GM19035 (cell line): ENCODE measurements at regions not wholly inside any gene's neighbourhood (a gene's known extent, or its start where the extent isn't known, plus 50 kb on each side); places are given as distances from the start of the nearest gene placed in this dataset.

Experiments used
- ATAC-seq: cut with Tn5 transposase; IDR thresholded peaks from one replicate; pipeline ENCODE4 v1.9.1; 2021; ENCODE audit not compliant: unreplicated experiment

DNA sequence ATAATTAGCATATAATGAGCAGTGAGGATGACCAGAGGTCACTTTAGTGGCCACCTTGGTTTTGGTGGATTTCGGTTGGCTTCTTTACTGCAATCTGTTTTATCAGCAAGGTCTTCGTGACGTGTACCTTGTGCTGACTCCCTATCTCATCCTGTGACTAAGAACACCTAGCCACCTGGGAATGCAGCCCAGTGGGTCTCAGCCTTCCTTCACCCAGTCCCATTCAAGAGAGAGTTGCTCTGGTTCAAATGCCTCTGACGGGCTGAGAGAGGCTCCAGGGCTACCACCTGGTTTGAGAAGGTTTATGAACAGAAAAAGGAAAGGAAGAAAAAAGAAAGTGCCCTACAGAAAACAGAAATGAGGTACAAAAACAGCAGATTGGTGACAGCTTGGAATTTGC is 738.7 kb downstream of the SOCS6 start:
- ATAC-seq: no peak

DNA sequence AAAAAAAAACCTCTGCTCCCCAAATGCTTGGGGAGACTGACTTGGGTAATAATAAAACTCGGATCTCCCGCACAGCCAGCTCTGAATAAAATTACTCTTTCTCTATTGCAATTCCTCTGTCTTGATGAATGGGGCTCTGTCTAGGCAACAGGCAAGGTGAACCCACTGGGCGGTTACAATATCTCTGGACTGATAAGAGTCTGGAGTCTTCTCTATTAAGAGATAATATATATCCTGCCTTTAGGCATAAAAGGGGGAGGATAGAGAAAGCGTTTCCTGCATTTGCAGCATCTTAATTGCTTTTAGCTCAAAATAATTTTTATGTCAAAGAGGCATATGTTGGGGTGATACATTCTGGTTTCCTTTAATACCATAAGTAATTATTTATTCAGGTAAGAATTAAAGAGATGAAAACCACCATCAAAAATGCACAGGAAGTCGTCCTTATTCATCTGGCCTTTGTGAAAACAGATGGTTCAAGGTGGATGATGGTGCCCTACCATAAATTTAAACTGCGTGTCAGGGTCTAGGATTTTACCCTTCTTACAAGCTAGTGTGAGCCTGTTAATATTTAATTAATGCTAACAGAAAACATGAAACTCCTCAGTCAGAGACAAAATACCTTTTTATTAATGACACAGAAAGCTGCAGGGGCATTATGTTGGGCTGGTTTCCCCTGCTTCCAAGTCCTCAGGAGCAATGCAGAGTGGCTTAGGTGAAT is 736.8 kb downstream of the SOCS6 start:
- ATAC-seq: no peak

DNA sequence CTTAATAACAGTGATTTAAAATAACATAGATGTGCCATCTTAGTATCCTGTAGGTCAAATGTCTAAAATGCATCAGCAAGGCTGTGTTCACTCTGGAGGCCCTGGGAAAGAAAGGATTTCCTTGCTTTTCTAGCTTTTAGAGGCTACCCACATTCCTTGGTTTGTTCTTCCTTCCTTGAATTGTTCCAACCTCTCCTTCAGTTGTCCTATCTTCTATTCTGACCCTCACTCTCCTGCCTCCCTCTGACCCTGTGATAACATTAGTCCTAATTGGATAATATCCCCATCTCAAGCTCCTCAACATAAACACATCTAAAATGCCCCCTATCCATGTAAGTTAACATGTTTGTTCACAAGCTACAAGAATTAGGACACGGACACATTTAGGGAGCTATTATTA is 733.5 kb downstream of the SOCS6 start:
- no peak for ATAC-seq

DNA sequence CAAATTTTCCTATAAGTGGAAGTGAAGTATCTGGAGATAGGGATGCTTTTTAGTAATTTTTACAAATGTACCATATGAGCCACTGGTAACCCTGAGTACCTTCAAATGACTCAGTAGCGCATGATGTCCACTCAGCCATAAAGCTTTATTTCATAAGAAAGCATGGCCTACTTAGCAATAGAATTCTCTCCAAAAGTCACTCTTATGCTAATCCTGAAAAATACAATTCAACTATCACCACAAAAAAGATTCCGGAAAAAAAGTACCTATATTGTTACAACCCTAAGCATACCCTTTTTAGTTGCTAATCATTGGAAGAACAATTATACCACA is 732.2 kb downstream of the SOCS6 start:
- no peak for ATAC-seq

DNA sequence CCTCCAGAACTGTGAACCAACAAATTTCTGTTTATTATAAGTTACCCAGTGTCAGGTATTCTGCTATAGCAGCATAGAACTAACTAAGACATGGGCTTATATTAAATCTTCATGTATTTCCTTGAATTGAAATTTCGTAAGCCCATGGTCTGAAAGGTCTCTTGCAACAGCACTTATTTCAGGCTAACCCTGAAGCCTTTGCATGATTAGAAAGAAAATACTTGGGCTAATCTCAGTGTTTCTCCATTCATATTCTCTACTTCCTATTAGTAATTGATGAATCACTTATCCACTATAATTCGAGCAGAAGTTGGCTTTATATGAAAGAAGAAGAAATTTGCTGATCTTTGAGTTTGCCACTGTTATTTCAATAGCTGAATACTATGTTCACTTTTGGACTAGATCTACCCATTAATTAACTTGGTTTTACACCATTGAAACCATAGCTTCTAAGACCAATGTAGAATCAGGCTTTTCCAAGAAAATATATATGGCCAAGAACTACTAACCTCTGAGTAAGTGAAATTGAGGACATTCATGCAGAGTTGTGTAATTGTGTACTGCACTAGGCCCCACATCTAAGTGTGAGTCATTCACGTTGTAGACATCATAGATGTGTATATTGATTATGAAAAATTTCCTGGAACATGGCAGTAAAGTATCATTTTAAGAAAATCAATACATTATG is 731.6 kb downstream of the SOCS6 start:
- ATAC-seq: no peak

DNA sequence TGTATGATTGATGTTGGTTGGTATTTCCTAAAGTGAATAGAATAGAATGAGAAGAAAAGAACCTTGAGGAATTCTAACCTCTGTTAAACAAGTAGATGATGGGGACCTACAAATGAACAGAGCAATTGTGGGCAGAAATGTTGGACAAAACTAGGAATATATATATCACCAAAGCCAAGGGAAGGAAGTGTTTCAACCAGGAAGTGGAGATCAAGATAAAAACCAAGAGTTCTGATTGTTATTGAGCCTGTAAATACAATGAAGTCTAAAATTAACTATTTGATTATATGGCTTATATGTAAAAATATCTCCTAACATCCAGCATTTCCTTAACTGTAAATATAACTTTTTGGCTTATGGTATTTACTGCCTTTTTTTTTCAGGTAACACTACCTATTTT is 730.0 kb downstream of the SOCS6 start:
- ATAC-seq: no peak

DNA sequence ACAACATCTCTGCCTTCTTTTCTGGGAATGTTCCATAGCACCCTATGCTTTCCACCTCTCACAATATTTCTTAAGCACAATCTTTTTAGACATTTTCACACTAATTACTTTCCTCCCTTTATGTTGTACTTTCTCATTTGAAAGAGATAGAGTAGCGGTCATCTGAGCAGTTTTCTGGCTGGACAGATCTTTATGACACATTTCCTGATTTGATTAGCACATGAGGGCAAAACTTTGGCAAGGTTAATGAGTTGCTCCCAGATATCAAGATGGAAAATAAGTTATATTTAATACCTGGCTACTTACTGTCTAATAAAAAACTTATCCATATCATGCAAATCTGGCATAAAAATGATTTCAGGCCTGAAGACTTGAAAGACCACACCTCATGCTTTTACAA is 723.9 kb downstream of the SOCS6 start:
- no peak for ATAC-seq

DNA sequence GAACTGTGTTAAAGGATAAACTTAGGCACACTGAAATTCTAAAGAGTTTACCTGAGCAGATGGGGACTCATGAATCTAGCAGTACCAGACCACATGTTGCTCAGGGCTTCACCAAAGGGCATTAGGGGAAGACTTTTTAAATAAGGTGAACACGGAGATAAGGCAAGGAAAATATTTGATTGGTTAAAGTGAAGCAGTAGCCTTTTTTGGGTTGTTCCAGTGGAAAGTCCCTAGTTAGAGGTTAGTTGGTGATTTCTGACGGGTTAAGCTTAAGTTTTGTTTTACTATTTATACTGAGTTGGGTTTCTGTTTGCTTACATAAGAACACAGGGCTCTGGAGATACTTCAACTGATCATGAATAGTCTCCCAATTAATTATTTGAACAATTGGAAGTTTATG is 722.5 kb downstream of the SOCS6 start:
- no peak for ATAC-seq

DNA sequence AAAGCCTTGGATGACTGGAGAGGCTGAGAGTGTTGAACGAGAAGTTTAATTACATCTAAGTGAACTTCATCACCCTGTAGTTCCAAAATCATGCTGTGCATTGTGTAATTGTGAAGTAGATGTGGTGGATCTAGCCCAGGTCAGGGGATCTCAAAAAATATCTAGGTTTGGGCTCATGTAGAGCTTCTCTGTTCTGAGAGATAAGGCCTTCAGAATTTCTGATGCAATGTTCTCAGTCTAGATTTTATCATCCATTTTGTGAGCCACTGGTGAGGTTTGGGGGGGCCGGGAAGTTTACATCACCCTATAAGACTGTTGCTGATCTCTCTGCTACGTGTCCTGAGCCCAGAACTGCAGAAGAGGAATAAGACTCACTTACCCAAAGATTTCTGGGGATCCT is 719.4 kb downstream of the SOCS6 start:
- no peak for ATAC-seq

DNA sequence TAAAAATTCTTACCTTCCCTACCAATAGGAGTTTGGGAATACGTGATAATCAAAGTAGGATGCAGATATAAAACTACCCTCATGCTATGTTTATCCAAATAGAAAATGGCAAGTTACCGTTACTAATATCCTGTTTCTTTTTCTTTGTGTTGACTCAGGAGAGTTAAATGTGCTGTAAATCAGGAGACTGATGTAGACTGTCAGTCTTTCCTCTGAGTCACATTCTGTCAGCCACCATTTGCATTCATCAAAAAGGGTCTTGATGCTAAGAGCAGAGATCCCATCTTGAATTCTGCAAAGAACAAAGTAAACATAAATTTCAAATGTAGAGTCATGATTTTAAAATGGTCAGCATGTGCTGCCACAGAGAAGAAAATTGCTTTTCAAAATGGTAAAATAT is 712.8 kb downstream of the SOCS6 start:
- ATAC-seq: no peak

DNA sequence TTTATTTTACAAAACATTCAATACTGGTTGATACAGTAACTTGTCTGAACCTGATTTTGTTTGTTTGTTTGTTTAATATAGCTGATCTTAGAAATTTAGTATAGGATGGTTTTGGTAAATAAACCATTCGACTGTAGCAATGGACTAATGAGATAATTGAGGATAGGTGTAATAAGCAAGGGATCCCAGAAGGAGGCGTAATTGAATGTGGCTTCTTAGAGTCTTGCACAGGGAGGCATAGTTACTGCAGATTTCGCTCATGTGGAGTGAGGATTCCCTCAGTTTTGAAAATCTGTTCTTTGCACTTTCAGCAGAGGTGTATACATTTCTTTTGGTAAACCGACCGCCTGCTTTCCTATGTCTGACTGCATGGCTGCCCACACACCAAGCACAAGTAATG is 709.6 kb downstream of the SOCS6 start:
- ATAC-seq: no peak

DNA sequence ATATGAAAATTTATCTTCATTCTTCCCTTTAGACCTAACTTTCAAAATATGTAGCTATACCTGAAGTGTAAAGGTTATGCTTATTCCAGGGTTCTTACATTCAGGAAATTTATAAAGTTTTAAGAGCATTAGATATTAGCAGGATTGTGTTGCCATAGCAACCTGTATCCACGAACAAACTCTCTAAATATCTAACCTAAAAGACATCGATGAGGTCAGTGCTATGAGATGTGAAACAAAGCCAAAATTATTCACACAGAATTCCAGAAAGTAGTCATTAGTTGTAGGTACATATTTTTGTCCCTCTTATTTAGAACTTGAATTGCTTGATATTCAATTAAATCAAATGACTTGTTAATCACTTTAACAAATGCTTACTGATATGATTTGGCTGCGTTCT is 705.3 kb downstream of the SOCS6 start:
- ATAC-seq: no peak

DNA sequence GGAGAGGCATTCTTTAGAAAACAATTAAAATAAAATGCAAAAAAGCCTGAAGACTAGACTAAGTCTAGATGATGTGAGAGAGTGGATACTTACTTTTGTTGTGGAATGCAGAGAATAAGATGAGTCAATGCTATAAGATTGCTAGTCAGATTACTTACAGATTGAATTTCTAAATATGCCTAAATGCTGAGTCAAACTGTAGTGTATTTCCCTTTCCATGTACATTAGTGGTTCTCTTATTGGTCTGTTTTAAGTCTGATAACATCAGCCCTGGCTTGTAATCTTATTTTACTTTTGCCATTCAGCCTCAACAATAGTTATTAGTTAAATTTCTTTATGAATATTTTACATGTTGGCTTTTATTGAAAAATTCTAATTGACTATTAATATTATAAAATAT is 702.7 kb downstream of the SOCS6 start:
- ATAC-seq: no peak

DNA sequence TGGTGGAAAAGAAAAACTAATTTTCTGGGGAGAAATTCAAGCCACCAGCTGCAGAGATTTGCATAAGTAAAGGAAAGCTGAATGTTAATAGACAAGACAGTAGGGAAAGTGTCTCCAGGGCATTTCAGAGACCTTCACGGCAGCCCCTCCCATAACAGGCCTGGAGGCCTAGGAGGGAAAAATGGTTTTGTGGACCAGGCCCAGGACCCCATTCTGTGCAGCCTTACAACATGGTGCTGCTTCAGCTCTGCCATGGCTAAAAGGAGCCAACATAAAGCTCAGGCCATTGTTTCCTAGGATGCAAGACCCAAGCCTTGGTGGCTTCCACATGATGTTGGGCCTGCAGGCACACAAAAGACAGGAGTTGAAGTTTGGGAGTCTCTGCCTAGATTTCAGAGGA is 697.1 kb downstream of the SOCS6 start:
- no peak for ATAC-seq

DNA sequence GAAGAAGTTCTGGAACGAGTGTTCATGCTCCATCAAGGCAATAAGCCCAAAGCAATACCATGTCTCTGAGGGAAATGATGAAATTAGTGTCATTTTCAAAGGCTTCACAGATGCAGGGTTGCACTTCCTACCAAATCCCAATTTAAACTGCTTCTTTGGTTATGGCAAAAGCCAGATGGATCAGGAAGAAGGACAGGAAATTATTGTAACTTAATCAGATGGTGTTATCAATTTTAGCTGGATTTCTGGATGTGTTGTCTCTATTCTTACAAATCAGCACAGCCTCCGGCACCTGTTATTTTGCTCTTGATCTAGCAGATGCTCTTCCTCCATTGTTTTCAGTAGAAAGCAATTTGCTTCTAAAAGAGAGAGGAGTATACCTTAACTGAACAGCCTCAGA is 693.4 kb downstream of the SOCS6 start:
- ATAC-seq: no peak

DNA sequence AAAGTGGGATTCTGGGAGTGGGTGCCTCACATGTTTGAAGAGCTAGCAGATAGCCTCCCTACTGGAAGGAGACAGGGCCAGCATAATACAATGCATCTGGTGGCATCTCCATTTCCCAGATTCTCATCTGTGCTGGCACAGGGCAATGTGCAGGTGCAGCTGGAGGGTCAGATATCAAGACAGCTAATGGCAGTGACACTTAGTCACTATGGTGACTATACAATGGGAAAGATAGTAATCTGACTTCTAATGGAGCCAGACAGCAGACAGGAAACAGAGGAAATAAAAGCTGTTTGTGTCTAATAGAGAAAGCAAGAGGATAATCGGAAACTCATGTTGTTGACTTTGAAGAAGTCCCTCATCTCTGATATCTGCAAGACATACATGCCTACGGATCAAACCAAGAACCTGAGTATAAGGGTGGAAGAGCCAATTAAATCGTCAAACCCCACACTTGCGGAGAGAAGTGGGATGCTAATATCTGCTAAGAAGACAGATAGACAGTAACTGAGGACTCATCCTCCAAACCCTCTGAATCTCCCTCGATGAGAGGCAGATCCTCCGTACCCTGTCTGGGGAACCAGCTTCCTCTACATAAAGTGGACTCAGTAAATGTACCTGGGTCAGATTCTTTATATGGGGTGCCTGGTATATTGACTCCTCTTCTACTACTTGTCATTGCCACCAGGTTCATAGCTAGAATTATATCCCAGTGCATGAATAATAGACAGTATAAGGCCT is 692.7 kb downstream of the SOCS6 start:
- no peak for ATAC-seq

DNA sequence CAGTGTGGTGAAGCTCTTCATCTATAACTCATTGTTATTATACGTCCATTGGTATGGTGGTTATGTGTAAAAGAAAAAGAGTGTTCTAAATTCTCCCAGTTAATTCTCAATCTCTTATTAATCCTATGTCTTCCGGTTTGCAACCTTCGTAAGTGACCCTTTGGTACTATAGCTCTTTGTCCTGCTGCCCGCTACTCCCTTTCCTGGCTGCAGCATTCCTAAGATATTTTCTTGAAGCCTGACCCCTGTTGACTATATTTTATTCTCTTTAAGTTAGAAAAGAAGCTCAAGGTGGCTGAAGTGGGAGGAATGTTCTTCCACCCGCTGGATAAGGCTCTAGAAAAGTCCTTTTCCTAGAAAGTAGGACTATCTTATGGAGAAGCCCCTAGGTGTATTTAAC is 684.8 kb downstream of the SOCS6 start:
- no peak for ATAC-seq

DNA sequence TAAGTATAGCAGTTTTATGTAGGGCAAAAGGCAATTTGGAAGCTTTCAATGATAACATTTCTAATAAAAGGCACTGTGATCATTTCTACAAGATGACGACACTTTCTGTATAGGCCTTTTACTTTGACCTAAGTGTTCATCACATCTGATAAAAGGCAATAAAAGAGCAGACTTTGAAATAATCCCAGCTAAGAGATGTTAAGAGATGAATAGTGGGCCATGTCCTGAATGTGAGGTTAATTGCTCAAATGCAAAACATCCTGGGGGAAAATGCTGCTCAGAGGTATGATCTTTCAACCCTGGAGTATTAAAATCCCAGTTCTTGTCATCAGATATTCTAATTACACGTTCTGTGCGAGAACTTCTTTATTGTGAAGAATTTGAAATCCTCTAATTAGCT is 677.6 kb downstream of the SOCS6 start:
- ATAC-seq: no peak

DNA sequence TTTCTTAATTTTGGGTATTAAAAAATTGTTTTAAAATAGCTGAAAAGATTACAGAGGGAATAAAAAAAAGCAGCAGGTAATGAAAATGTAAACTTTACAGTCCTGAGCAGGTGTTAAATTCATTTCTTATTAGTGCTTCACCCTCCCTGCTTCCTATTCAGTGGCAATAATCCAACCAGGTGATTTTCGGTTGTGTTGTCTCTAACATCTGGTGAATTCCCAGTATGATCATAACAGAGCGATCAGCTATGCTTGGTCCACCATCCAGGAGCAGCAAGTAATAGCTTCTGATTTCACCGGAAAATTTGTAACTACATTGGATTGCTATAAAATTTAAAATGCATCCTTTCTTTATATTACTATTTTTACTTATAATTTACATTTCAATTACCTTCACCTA is 673.1 kb downstream of the SOCS6 start:
- no peak for ATAC-seq

DNA sequence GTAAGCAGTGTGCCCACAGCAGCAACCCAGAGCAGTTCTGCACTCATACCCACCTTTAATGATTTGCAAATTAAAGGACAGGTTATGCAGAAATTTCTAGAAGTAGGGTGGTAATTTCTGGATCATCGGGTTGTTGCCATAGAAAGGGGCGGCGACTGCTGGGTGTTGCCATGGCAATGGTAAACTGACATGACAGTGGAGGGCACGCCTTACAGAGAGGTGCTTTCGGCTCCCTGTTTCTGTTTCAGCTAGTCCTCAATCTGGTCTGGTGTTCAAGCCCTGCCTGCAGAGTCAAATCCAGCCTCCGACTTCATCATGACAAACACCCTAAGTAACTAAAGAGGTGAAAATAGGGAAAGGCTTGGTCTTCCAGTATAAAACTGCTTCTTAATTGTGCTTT is 667.7 kb downstream of the SOCS6 start:
- no peak for ATAC-seq

DNA sequence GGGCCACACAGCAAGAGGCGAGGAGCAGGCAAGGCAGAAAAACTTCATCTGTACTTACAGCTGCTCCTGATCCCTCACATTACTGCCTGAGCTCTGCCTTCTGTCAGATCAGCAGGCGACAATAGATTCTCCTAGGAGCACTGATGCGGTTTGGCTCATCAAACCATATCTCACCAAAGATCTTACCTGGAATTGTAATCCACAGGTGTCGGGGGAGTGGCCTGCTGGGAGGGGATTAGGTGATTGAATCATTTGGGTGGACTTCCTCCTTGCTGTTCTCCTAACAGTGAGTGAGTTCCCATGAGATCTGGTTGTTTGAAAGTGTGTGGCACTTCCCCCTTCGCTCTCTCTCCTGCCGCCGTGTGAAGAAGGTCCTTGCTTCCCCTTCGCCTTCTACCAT is 647.3 kb downstream of the SOCS6 start:
- ATAC-seq: no peak
